Heart right ventricle (tissue), 16 donors: ENCODE measurements at regions not wholly inside any gene's neighbourhood (a gene's known extent, or its start where the extent isn't known, plus 50 kb on each side); places are given as distances from the start of the nearest gene placed in this dataset.

Source experiments
- ATAC-seq, 8 donors: fragments of 200-7000 bp; cut with Tn5 transposase; one replicate each; pipeline ENCODE4 v1.9.1; 2020; ENCODE audit warnings: mild to moderate bottlenecking in 8 of 8, moderate library complexity in 8 of 8, moderate number of reproducible peaks in 1 of 8
- DNase-seq, 2 donors: peaks; one replicate each; pipeline ENCODE4 v3.0.0-alpha.2; 2020
- H3K27ac ChIP-seq, 10 donors: fragments of 200-600 bp; sonication (generic) in 2 of 10; one replicate each; pipeline versions ENCODE4 v1.5.0 to v1.8.0; 2020 to 2022; ENCODE audit warnings: mild to moderate bottlenecking in 3 of 10
- H3K27me3 ChIP-seq, 7 donors: fragments of 200-600 bp; one replicate each; pipeline ENCODE4 v1.8.0; 2021 to 2022; ENCODE audit warnings: mild to moderate bottlenecking in 2 of 7
- H3K36me3 ChIP-seq, 9 donors: fragments of 200-600 bp; sonication (generic) in 1 of 9; one replicate each; pipeline versions ENCODE4 v1.5.0 to v1.8.0; 2020 to 2022; ENCODE audit warnings: mild to moderate bottlenecking in 2 of 9
- H3K4me1 ChIP-seq, 9 donors: fragments of 200-600 bp; sonication (generic) in 1 of 9; one replicate each; pipeline versions ENCODE4 v1.5.0 to v1.8.0; 2020 to 2022; ENCODE audit warnings: mild to moderate bottlenecking in 4 of 9
- H3K4me3 ChIP-seq, 10 donors: fragments of 200-600 bp; sonication (generic) in 2 of 10; one replicate each; pipeline versions ENCODE4 v1.5.0 to v1.8.0; 2020 to 2022; ENCODE audit warnings: mild to moderate bottlenecking in 7 of 10, moderate library complexity in 2 of 10
- H3K9me3 ChIP-seq, 11 donors: fragments of 200-600 bp in 10 of 11; sonication (generic) in 2 of 11; one replicate each; pipeline versions ENCODE4 v1.5.0 to v1.8.0; 2013 to 2022; ENCODE audit warnings: mild to moderate bottlenecking in 2 of 11, control low read depth in 1 of 11, moderate library complexity in 1 of 11
- WGBS, 2 donors: extraction: QIAGEN DNeasy Blood & Tissue Kit; methylation state at CpG; one replicate each; pipeline ENCODE4 v1.1.7; 2013; ENCODE audit warnings: inconsistent platforms in 1 of 2; 5-methylcytosine and 5-hydroxymethylcytosine counted together
- intact Hi-C, 10 donors: fragments of 100-400 bp; cut with DNase I; formaldehyde crosslinking; loops; one replicate each; pipeline versions ENCODE4 v1.11.1 to v1.14.2; 2022
- TF ChIP-seq, protein P1 (sequence below), 9 donors: fragments of 200-600 bp; sonication (generic) in 2 of 9; IDR thresholded peaks; one replicate each; pipeline versions ENCODE4 v1.5.0 to v1.8.0; 2021 to 2022; ENCODE audit warnings: antibody characterized with exemption in 9 of 9, mild to moderate bottlenecking in 5 of 9, moderate library complexity in 1 of 9
- donor health status: Arrhythmogenic right ventricular cardiomyopathy.
- donor health status: ischemic (EF 13 %, LVEDD 7.1; RV severe dilation, severe dysfunction).
- donor health status: healthy with polysubstance abuse.
- donor health status: DM: no; HTN: yes; CAD: no.
- donor health status: DM: no; HTN: no; CAD: no.
- donor health status: ischemic (EF 25% LVEDD 6.9; RV normal size, moderate dysfunction).
- donor health status: ischemic (EF 25% LVEDD 5.7; RV mildly dilated, moderate dysfunction).
- donor health status: healthy.
- donor health status: DM: yes; HTN: yes; CAD: no.
- donor health status: Ischemic cardiomyopathy.
- donor health status: ischemic (EF 35%, LVEDD 5.7; RV mildly dilated, moderate dysfunction).
- donor health status: nonischemic (EF 11% LVEDD 7.7; RV severe dilation, severe dysfunction).
- donor health status: DM: yes; HTN: yes; CAD: no.
- donor health status: PGD.
- donor health status: ischemic (EF 29% LVEDD 5.4; RV normal size, mild dysfunction).
- donor health status: nonischemic (EF 23%, LVEDD 6.1; RV moderate dilation, normal function).

DNA sequence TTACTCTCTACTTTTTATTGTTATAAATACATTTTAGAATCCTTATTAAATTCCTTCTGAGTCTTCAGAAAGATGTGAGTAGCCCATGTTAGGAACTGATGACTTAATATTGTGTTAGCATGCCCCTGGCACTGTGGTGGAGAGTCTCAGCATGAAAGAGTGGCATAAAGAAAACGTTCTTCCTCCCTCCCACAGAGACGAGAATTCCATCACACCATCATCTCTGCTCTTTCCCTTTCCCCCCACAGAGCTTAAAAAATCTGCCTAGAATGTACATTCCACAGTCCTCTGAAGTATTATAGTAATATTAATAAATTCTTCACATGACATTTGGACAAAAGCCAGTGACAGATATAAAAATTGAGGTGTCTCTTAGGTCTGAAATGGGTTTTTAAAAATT lies 117.8 kb upstream of the DKK2 start:
- Histone ChIP-seq H3K36me3 (no peaks in the 10 kb centered on the region), H3K27ac (no peak overlapping the region), H3K9me3 (no peaks in the 10 kb centered on the region), H3K4me3 (no peak overlapping the region), H3K27me3 (no peaks in the 10 kb centered on the region), H3K4me1 (no peaks in the 10 kb centered on the region)
- TF ChIP-seq, protein P1, sequence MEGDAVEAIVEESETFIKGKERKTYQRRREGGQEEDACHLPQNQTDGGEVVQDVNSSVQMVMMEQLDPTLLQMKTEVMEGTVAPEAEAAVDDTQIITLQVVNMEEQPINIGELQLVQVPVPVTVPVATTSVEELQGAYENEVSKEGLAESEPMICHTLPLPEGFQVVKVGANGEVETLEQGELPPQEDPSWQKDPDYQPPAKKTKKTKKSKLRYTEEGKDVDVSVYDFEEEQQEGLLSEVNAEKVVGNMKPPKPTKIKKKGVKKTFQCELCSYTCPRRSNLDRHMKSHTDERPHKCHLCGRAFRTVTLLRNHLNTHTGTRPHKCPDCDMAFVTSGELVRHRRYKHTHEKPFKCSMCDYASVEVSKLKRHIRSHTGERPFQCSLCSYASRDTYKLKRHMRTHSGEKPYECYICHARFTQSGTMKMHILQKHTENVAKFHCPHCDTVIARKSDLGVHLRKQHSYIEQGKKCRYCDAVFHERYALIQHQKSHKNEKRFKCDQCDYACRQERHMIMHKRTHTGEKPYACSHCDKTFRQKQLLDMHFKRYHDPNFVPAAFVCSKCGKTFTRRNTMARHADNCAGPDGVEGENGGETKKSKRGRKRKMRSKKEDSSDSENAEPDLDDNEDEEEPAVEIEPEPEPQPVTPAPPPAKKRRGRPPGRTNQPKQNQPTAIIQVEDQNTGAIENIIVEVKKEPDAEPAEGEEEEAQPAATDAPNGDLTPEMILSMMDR (IDR thresholded peaks at IDR 0.05), result no peak
- 32 to 45% methylated on average over 2 of the region's 2 CpGs for WGBS, 2 donors
- intact Hi-C loops, result loop anchor here in 1 of 10 donors (2.0 kb wide), 1 partner anchor 13 kb away; no protein-coding TSS in a partner anchor
- ATAC-seq (no peak), DNase-seq (no peak)

DNA sequence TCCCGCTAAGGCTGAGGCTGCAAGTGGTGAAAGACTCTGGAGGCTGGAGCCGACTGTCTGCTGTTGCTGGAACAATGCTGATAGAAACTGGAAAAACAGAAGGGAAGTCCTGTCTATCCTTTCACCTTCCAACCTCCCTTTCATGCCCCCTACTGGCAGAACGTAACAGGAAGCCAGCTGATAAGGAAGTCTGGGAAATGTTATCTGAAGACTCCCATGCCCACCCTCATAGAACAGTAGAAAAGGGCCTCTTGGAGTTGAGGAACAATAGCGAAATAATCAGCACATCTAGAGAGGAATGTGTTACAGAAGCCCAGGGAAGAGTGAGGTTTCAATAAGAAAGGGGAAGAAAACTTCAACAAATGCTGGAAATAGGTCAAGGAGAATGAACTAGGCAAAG lies 117.1 kb upstream of the DKK2 start:
- ATAC-seq (no peak), DNase-seq (peak in 1 of 2 donors; percentile 4)
- 23 to 26% methylated on average over 4 of the region's 4 CpGs for WGBS, 2 donors
- H3K4me3 ChIP-seq, result no peak overlapping the region
- H3K9me3 ChIP-seq, result no peaks in the 10 kb centered on the region
- H3K36me3 ChIP-seq, result no peaks in the 10 kb centered on the region
- no peak overlapping the region for H3K27ac ChIP-seq
- no peaks in the 10 kb centered on the region for H3K27me3 ChIP-seq
- TF ChIP-seq, protein P1 (IDR thresholded peaks at IDR 0.05), result peak in 3 of 9 donors; percentile 14 to 36 (median 30)
- intact Hi-C loops, result no loop called here
- H3K4me1 ChIP-seq, result no peaks in the 10 kb centered on the region

DNA sequence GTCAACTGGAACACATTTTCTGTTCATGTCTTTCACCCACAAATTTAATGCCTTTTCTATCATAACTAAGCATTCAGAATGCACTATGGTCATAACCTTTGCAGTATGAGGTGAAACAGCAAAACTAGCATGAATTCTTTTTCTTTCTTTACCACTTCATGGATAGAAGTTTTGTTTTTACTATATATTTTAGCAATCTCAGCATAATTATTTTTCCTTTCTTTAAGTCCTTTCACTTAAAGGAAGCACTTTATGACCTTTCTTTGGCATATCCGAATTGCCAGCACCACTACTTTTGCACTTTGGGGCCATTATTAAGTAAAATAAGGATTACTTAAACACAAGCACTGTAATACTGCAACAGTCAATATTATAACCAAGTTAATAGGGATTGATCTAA lies 115.1 kb upstream of the DKK2 start:
- ATAC-seq (no peak), DNase-seq (no peak)
- H3K27ac ChIP-seq, result no peak overlapping the region
- H3K4me1 ChIP-seq, result no peaks in the 10 kb centered on the region
- no peaks in the 10 kb centered on the region for H3K36me3 ChIP-seq
- 81 to 91% methylated on average over 1 of the region's 1 CpG for WGBS, 2 donors
- TF ChIP-seq, protein P1 (IDR thresholded peaks at IDR 0.05), result no peak
- intact Hi-C loops, result no loop called here
- no peak overlapping the region for H3K4me3 ChIP-seq
- H3K27me3 ChIP-seq, result no peaks in the 10 kb centered on the region
- no peaks in the 10 kb centered on the region for H3K9me3 ChIP-seq

DNA sequence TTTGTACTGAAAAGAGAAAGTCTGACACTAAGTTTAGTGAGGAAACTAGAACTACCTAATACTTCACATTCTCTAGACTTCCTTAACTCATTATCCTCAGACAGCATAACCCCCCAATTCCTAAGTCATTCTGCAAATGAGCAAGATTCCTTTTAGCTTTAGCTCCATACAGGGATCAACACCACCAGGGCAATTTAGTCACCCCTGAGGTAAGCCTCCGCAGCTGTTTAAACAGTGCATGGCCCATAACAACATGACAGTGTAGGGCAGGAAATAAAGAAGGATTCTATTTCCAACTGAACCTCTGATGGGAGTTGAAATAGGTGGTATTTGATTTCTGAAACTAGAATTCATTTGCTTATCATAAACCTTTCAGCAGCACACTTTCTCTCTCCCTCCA lies 112.8 kb upstream of the DKK2 start:
- H3K9me3 ChIP-seq, result no peaks in the 10 kb centered on the region
- H3K27ac ChIP-seq, result no peak overlapping the region
- no peaks in the 10 kb centered on the region for H3K27me3 ChIP-seq
- DNase-seq, result no peak
- 72 to 79% methylated on average over 1 of the region's 1 CpG for WGBS, 2 donors
- TF ChIP-seq, protein P1 (IDR thresholded peaks at IDR 0.05), result no peak
- H3K4me1 ChIP-seq, result no peaks in the 10 kb centered on the region
- H3K36me3 ChIP-seq, result no peaks in the 10 kb centered on the region
- intact Hi-C loops, result no loop called here
- no peak overlapping the region for H3K4me3 ChIP-seq
- no peak for ATAC-seq
